H1 (cell line): ENCODE measurements at regions not wholly inside any gene's neighbourhood (a gene's known extent, or its start where the extent isn't known, plus 50 kb on each side); places are given as distances from the start of the nearest gene placed in this dataset.

Source experiments
- CTCF ChIA-PET: fragments of 300-600 bp; sonication (Branson Sonifier 250); formaldehyde crosslinking; loops from one replicate; lab custom pipeline; 2021; ENCODE audit not compliant: partially characterized antibody; lab: Charles Lee
- POLR2A ChIA-PET: fragments of 300-600 bp; sonication (Branson Sonifier 250); formaldehyde crosslinking; loops from one replicate; lab custom pipeline; 2021; ENCODE audit warnings: inconsistent platforms; ENCODE audit not compliant: partially characterized antibody; lab: Charles Lee
- DNase-seq, 2 experiments: peaks; one replicate each; pipeline versions ENCODE4 v3.0.0 to v3.0.0-alpha.2; 2010 to 2022; ENCODE audit warnings: low spot score in 2 of 2, low read depth in 1 of 2, mixed read lengths in 1 of 2
- FAIRE-seq: peaks from 2 replicates; lab custom pipeline; 2011; peaks lifted over from hg19 to GRCh38; lab: Jason Lieb, UNC
- H2AFZ ChIP-seq: 2 replicates; pipeline ENCODE4 v1.8.1; 2012; ENCODE audit warnings: low read length, inconsistent platforms
- H2AK5ac ChIP-seq: 2 replicates; pipeline ENCODE4 v1.6.1; 2013; ENCODE audit warnings: low read depth, low read length
- H2BK120ac ChIP-seq: replicated peaks from 2 replicates; pipeline ENCODE3; 2013; ENCODE audit warnings: low read depth, low read length, inconsistent platforms
- H2BK12ac ChIP-seq: 2 replicates; pipeline ENCODE4 v1.6.1; 2013; ENCODE audit warnings: low read depth, low read length
- H2BK15ac ChIP-seq: 2 replicates; pipeline ENCODE4 v1.6.1; 2013; ENCODE audit warnings: low read length
- H2BK20ac ChIP-seq: 2 replicates; pipeline ENCODE4 v1.6.1; 2013; ENCODE audit warnings: low read length
- H2BK5ac ChIP-seq: 2 replicates; pipeline ENCODE4 v1.6.1; 2013; ENCODE audit warnings: low read depth, low read length
- H3K14ac ChIP-seq: 2 replicates; pipeline ENCODE4 v1.6.1; 2013; ENCODE audit warnings: inconsistent platforms; ENCODE audit not compliant: insufficient read length
- H3K18ac ChIP-seq: 2 replicates; pipeline ENCODE4 v1.6.1; 2013; ENCODE audit warnings: low read length; ENCODE audit errors: extremely low read depth
- H3K23ac ChIP-seq: 2 replicates; pipeline ENCODE4 v1.6.1; 2013; ENCODE audit warnings: inconsistent platforms; ENCODE audit not compliant: insufficient read length
- H3K23me2 ChIP-seq: 2 replicates; pipeline ENCODE4 v1.6.1; 2013; ENCODE audit warnings: low read depth, low read length
- H3K27ac ChIP-seq: 2 replicates; pipeline ENCODE4 v1.6.1; 2011; ENCODE audit warnings: low read depth, low read length, inconsistent platforms
- H3K27me3 ChIP-seq, 4 experiments: replicated peaks in 1 of 4; 1 replicate in 1 of 4; 2 replicates in 3 of 4; pipeline versions ENCODE4 v1.6.1 to v1.8.1; 2011 to 2013; ENCODE audit warnings: low read length in 3 of 4, mild to moderate bottlenecking in 3 of 4, inconsistent platforms in 2 of 4, mixed read lengths in 2 of 4, moderate library complexity in 1 of 4; ENCODE audit not compliant: control insufficient read depth in 3 of 4, insufficient read depth in 3 of 4; ENCODE audit errors: extremely low read depth in 1 of 4
- H3K36me3 ChIP-seq, 4 experiments: 2 replicates each; pipeline versions ENCODE4 v1.6.1 to v1.8.1; 2011 to 2013; ENCODE audit warnings: mild to moderate bottlenecking in 4 of 4, low read length in 3 of 4, moderate library complexity in 2 of 4, control low read depth in 1 of 4, inconsistent platforms in 1 of 4; ENCODE audit not compliant: insufficient read depth in 4 of 4, control insufficient read depth in 2 of 4
- H3K4ac ChIP-seq: replicated peaks from 2 replicates; pipeline ENCODE3; 2013; ENCODE audit warnings: low read length, low read depth, mixed read lengths, inconsistent platforms; ENCODE audit not compliant: insufficient read length
- H3K4me1 ChIP-seq, 4 experiments: replicated peaks in 1 of 4; 1 replicate in 1 of 4; 2 replicates in 3 of 4; pipeline versions ENCODE4 v1.6.1 to v1.8.1; 2011 to 2013; ENCODE audit warnings: low read length in 3 of 4, inconsistent platforms in 2 of 4, mixed read lengths in 1 of 4; ENCODE audit not compliant: insufficient read depth in 4 of 4, control insufficient read depth in 3 of 4
- H3K4me2 ChIP-seq, 2 experiments: 2 replicates each; pipeline versions ENCODE4 v1.6.1 to v1.8.1; 2011 to 2013; ENCODE audit warnings: low read depth in 2 of 2, low read length in 2 of 2, control low read depth in 1 of 2, inconsistent platforms in 1 of 2, mild to moderate bottlenecking in 1 of 2; ENCODE audit not compliant: insufficient read depth in 1 of 2
- H3K4me3 ChIP-seq, 4 experiments: fragments of 200-600, 300-600 bp in 1 of 4; sonication (generic), shearing (Covaris generic), sonication (Bioruptor Twin) in 1 of 4; 2 replicates each; pipeline versions ENCODE4 v1.5.1 to v1.8.1; 2011 to 2016; ENCODE audit warnings: low read length in 4 of 4, low read depth in 3 of 4, control low read depth in 2 of 4, inconsistent platforms in 2 of 4, mild to moderate bottlenecking in 2 of 4, mixed read lengths in 1 of 4, moderate library complexity in 1 of 4; ENCODE audit not compliant: insufficient read depth in 2 of 4; ENCODE audit errors: extremely low read depth in 1 of 4
- H3K56ac ChIP-seq: replicated peaks from 2 replicates; pipeline ENCODE3; 2013; ENCODE audit warnings: low read depth, mild to moderate bottlenecking, mixed read lengths, low read length, inconsistent platforms; ENCODE audit not compliant: insufficient read length
- H3K79me1 ChIP-seq: 2 replicates; pipeline ENCODE4 v1.6.1; 2013; ENCODE audit warnings: low read depth, low read length, control low read depth
- H3K79me2 ChIP-seq, 2 experiments: 2 replicates each; pipeline versions ENCODE4 v1.6.1 to v1.8.1; 2012 to 2013; ENCODE audit warnings: low read length in 2 of 2, mild to moderate bottlenecking in 2 of 2, inconsistent platforms in 1 of 2; ENCODE audit not compliant: insufficient read depth in 2 of 2, control insufficient read depth in 1 of 2
- H3K9ac ChIP-seq, 4 experiments: replicated peaks in 1 of 4; 1 replicate in 1 of 4; 2 replicates in 3 of 4; pipeline versions ENCODE4 v1.6.1 to v1.8.1; 2011 to 2013; ENCODE audit warnings: low read depth in 3 of 4, low read length in 3 of 4, control low read depth in 2 of 4, mild to moderate bottlenecking in 2 of 4, moderate library complexity in 2 of 4, inconsistent platforms in 1 of 4; ENCODE audit errors: extremely low read depth in 1 of 4
- H3K9me3 ChIP-seq, 2 experiments: 2 replicates each; pipeline versions ENCODE4 v1.6.1 to v1.8.1; 2012 to 2013; ENCODE audit warnings: mild to moderate bottlenecking in 2 of 2, moderate library complexity in 2 of 2, control low read depth in 1 of 2, inconsistent platforms in 1 of 2, low read depth in 1 of 2, low read length in 1 of 2, mixed read lengths in 1 of 2; ENCODE audit not compliant: insufficient read depth in 2 of 2
- H4K20me1 ChIP-seq, 2 experiments: replicated peaks in 1 of 2; 2 replicates each; pipeline versions ENCODE3 to v1.8.1; 2011 to 2013; ENCODE audit warnings: inconsistent platforms in 2 of 2, low read length in 2 of 2, mild to moderate bottlenecking in 1 of 2; ENCODE audit not compliant: insufficient read depth in 2 of 2, control insufficient read depth in 1 of 2
- H4K5ac ChIP-seq: 2 replicates; pipeline ENCODE4 v1.6.1; 2013; ENCODE audit warnings: low read length, low read depth, mixed read lengths, inconsistent platforms; ENCODE audit not compliant: insufficient read length
- H4K8ac ChIP-seq: 2 replicates; pipeline ENCODE4 v1.8.0; 2013; ENCODE audit warnings: mild to moderate bottlenecking, moderate library complexity, low read length, inconsistent platforms; ENCODE audit not compliant: insufficient read depth; ENCODE audit errors: extremely low read depth
- H4K91ac ChIP-seq: replicated peaks from 2 replicates; pipeline ENCODE3; 2013; ENCODE audit warnings: low read length, mixed read lengths, inconsistent platforms; ENCODE audit not compliant: insufficient read length
- WGBS, 2 experiments: shearing (Covaris generic) in 1 of 2; methylation state at CpG; one replicate each; pipeline versions ENCODE4 v1.1.6 to v1.1.7; 2013 to 2015; ENCODE audit warnings: low lambda C conversion rate in 2 of 2, mixed read lengths in 2 of 2, inconsistent platforms in 1 of 2, low coverage in 1 of 2, missing lambda C conversion rate in 1 of 2; ENCODE audit not compliant: insufficient replicate concordance in 2 of 2, insufficient coverage in 1 of 2, insufficient read length in 1 of 2; ENCODE audit errors: extremely low coverage in 1 of 2, missing lambda C conversion rate in 1 of 2; 5-methylcytosine and 5-hydroxymethylcytosine counted together

- no peak overlapping the region for H2BK15ac ChIP-seq
- H4K20me1 ChIP-seq, result no peaks in the 10 kb centered on the region
- WGBS, 2 experiments, result 89% methylated on average over 3 of the region's 3 CpGs; no CpG with 5 or more reads in 1 of the 2 experiments
- no peak overlapping the region for H4K5ac ChIP-seq
- H3K23me2 ChIP-seq, result no peaks in the 10 kb centered on the region; the same call in 1 of the 2 replicates
- no peak overlapping the region for H2BK5ac ChIP-seq
- FAIRE-seq (no peak), DNase-seq (no peak)
- H3K4me2 ChIP-seq, result no peak overlapping the region
- H3K27me3 ChIP-seq, result no peaks in the 10 kb centered on the region
- H3K18ac ChIP-seq, result no peak overlapping the region
- ChIA-PET CTCF (no interaction called here), POLR2A (no interaction called here)
- no peak overlapping the region for H3K14ac ChIP-seq
- H2BK120ac ChIP-seq, result no peak overlapping the region
- no peaks in the 10 kb centered on the region for H3K4me1 ChIP-seq
- H3K79me1 ChIP-seq, result no peaks in the 10 kb centered on the region
- no peak overlapping the region for H2BK20ac ChIP-seq
- H3K56ac ChIP-seq, result no peak overlapping the region
- no peak overlapping the region for H4K91ac ChIP-seq
- H3K4ac ChIP-seq, result no peak overlapping the region
- H3K4me3 ChIP-seq, result no peak overlapping the region
- no peak overlapping the region for H2BK12ac ChIP-seq
- H2AK5ac ChIP-seq, result no peak overlapping the region
- no peak overlapping the region for H3K27ac ChIP-seq
- no peak overlapping the region for H2AFZ ChIP-seq
- H3K36me3 ChIP-seq, result no peaks in the 10 kb centered on the region
- no peak overlapping the region for H4K8ac ChIP-seq
- H3K79me2 ChIP-seq, result no peaks in the 10 kb centered on the region
- no peak overlapping the region for H3K9ac ChIP-seq
- no peak overlapping the region for H3K23ac ChIP-seq
- no peaks in the 10 kb centered on the region for H3K9me3 ChIP-seq
These were observed 486.6 kb downstream of the USP25 start for GRCh38 chr21:16216288-16216962.
